M059J (cell line): ENCODE measurements at regions not wholly inside any gene's neighbourhood (a gene's known extent, or its start where the extent isn't known, plus 50 kb on each side); places are given as distances from the start of the nearest gene placed in this dataset.

ENCODE experiments used
- DNase-seq: peaks from one replicate; pipeline ENCODE4 v3.0.0-alpha.2; 2012; ENCODE audit warnings: low read depth

- peak; percentile 62 for DNase-seq
Observed at GRCh38 chr2:57497489-57498096, 549.0 kb upstream of the VRK2 start.

DNA sequence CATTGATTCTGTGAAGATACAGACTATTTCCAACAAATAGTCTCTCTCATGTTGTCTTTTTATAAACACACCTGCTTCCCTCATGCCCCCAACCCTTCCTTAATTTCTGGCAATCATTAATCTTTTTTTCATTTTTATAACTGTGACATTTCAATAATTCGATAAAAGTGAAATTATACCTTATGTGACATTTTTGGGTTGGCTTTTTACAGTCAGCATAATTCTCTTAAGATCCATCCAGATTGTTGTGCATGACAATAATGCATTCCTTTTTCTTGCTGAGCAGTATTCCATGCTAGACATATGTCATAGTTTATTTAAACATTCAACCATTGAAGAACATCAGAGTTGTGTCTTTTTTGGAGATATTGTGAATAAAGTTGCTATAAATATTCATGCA is 541.8 kb upstream of the VRK2 start:
- DNase-seq = no peak

GRCh38 chr2:57509189-57509588 is 537.4 kb upstream of the VRK2 start:
- no peak for DNase-seq

- peak; percentile 0 for DNase-seq
Observed at GRCh38 chr2:57510704-57511103, 535.9 kb upstream of the VRK2 start.

GRCh38 chr2:57515366-57515765 is 531.2 kb upstream of the VRK2 start:
- DNase-seq = no peak

DNA sequence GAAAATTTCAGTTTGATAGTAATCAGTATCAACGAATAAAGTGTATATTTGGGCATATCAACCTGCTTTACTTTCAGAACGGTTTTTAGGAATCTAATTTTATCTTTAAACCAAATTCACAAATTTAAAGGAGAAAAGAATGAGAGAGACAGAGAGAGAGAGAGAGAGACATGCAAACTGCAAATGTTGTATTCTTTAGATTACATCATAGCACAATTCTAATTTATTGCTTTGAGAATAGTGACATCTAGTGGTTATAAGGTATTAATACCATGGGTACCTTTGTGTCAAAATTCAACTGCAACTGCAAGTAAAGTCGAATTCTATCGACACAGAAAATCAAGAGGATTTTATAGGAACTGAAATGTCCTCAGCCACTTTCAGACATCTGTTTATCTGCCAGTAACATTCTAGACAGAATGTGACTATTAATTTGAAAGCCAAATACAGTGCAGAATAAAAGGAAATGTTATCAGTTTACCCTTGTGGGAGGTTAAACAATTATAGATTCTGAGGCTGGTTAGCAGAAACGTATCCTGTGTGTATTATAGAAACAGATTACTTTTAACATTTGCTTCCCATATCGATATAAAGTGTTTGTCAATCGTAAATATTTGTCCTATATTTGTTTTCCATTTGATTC is 529.8 kb upstream of the VRK2 start:
- DNase-seq = peak; percentile 49

DNA sequence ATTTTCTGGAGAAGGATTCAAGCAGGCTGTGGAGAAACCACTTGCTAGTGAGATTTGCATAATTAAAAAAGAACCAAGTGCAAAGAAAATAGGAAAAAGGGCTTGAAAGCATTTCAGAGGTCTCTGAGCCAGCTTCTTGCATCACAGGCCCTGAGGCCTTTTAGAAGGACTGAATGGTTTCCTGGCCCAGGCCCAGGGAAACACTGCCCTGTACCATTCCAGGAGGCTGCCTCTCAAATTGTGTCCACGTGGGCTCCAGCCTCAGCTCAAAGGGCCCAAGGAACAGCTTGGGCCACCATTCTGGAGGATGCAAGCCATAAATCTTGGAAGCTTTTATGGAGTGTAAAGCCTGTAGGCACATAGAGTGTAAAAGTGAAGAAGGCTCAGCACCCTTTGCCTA is 523.3 kb upstream of the VRK2 start:
- no peak for DNase-seq

- DNase-seq = no peak
Observed at GRCh38 chr2:57527685-57528084, 518.9 kb upstream of the VRK2 start.

DNA sequence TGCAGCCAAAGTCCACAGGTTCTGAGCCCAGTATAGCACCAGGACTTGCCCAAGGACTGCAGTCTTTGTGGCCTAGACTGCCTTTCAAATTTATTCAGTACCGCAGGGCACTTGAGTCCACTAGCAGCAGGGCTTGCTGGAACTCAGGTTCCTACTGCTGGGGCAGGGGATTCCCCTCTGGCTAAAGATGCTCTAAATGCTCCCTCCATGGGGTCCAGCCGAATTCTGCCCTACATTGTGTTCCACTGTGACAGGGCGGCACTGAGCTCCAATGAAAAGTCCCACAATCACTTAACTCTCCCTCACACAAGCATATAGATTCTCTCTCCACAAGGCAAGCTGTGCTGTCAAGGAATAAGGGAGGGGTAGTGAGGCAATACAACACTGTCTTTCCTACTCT is 518.1 kb upstream of the VRK2 start:
- DNase-seq = no peak

DNA sequence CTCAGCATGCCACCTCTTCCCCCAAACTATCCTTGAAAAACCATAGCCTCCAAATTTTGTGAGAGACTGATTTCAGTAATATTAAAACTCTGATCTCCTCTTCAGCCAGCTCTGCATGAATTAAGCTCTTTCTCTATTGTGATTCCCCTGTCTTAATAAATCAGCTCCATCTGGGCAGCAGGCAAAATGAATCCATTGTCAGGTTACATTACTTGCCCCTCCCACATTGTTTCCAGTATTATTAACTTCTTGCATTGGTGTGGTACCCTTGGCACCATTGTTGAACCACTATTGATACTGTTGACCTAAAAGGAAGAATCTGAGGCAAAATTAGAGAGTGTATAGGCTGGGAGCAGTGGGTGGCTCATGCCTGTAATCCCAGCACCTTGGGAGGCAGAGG is 512.2 kb upstream of the VRK2 start:
- no peak for DNase-seq

- DNase-seq = no peak
Observed at GRCh38 chr2:57536535-57537231, 509.9 kb upstream of the VRK2 start.

GRCh38 chr2:57539761-57540160 is 506.8 kb upstream of the VRK2 start:
- no peak for DNase-seq

DNA sequence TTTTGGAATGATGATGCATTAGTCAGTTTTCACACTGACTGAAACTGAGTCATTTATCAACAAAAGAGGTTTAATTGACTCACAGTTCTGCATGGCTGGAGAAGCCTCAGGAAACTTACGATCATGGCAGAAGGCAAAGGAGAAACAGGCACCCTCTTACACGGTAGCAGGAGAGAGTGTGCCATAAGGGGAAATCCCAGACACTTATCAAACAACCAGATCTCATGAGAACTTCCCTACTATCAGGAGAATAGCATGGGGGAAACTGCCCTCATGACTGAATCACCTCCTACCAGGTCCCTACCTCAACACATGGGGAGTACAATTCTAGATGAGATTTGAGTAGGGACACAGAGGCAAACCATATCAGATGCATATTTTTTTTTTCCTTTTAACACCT is 504.5 kb upstream of the VRK2 start:
- peak; percentile 33 for DNase-seq

DNA sequence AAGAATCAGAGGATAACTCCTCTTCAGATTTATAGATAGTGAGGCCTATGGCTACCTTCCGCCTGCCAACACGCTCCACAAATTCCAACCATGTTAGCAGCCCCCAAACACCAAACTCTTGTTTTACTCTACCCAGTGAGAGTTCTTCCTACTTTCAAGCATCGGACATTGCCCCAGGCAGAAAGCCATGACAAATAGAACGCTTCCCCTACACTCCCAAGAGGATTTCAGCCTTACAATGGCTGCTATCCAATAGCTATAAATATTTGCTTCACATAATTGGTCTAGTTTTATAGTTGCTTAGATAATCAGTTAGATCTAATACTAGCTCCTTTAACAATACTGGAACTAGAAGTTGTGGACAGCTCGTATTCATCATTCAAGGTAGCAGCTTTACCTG is 503.4 kb upstream of the VRK2 start:
- DNase-seq = peak; percentile 44

- no peak for DNase-seq
Observed at GRCh38 chr2:57544624-57545023, 502.0 kb upstream of the VRK2 start.

DNA sequence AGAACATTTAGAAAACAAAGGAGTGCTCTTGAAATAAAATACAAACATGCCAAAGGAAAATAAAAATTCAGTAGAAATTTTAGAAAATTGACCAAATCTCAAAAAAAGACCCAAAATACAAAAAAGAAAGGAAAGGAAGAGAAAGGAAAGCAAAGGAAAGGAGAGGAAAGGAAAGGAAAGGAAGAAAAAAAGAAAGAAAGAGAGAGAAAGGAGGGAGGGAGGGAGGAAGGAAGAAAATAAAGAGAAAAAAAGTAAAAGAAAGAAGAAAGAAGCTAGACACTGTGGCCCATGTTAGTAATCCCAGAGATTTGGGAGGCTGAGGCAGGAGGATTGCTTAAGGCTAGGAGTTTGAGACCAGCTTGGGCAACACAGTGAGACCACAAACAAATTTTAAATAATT is 500.1 kb upstream of the VRK2 start:
- DNase-seq = no peak

DNA sequence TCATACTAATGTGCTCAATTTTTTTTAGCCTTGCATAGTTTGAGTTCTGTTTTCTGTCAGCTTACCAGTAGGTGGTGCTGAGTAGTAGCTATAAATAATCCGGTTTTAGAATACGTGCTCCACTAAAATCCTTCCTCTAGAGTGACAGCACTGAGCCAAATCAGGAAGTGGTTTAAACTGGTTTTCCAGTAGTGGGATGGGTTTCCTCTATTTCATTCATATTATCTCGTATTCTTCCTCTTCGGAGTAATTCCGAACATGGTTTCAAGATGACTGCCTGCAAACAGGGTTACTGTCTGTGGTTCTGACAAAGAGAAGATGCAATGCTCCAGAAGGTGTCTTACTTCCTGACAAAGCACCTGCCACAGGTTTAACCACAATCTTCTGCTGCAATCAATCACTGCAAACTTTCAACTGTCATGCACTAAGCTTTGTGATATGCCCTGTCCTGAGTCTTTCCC is 496.9 kb upstream of the VRK2 start:
- peak; percentile 24 for DNase-seq

DNA sequence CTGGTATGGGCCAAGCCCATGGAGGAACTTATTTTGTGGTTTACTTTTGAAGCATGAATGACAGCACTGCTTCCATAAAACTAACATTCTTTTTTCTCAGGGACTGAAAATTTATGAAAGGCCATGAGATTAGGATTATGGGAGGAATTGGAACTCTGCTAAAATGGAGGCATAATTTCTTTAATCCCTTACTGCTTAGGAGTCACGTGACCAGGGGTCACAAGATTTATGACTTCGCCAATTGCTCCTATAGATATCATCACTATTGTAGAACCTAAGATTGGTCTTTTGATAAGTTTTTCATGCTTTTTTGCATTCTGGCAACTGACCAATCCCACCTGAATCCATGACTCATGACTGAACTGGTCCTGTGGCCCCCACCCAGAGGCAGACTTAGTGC is 495.7 kb upstream of the VRK2 start:
- DNase-seq = no peak

DNA sequence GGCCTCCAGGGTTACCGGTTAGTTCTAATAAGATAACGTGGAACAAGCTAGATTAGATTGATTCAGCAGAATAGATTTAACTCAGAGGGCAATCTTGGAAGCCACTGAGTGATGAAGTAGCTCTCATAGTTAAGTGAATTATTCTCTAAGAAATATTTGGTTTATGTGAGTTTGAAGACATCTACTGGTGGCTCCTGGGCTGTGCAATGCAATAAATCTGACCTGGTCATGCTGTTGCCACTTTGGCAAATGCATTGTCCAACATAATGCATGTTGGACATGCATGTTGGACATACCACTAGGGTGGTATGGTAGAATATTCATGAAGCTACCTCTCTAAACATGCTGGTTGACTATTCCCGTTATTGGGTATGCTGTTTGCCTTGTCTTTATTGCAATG is 493.7 kb upstream of the VRK2 start:
- no peak for DNase-seq

- no peak for DNase-seq
Observed at GRCh38 chr2:57554348-57554747, 492.3 kb upstream of the VRK2 start.

GRCh38 chr2:57558312-57558711 is 488.3 kb upstream of the VRK2 start:
- DNase-seq = no peak

- DNase-seq = no peak
Observed at GRCh38 chr2:57562495-57562894, 484.1 kb upstream of the VRK2 start.

GRCh38 chr2:57563015-57563414 is 483.6 kb upstream of the VRK2 start:
- no peak for DNase-seq
